ENCODE measurements at regions not wholly inside any gene's neighbourhood (a gene's known extent, or its start where the extent isn't known, plus 50 kb on each side); places are given as distances from the start of the nearest gene placed in this dataset.

GRCh38 chr18:26794230-26795101 lies 71.0 kb downstream of the AQP4 start:
- no peak for DNase-seq (ENCODE audit: low spot score)
- Mint-ChIP-seq H3K9me3 (peaks cover 8% of the 10 kb centered on the region), H3K4me3 (no peak overlapping the region), H3K27me3 (ENCODE audit: low read depth) (no peaks in the 10 kb centered on the region), H3K4me1 (ENCODE audit: low read depth) (no peaks in the 10 kb centered on the region), H3K27ac (no peak overlapping the region), H3K36me3 (ENCODE audit: low read depth) (no peaks in the 10 kb centered on the region)

GRCh38 chr18:26792661-26793060 lies 72.8 kb downstream of the AQP4 start:
- no peak overlapping the region for H3K27ac Mint-ChIP-seq
- H3K36me3 Mint-ChIP-seq (ENCODE audit: low read depth) = no peaks in the 10 kb centered on the region
- no peak for DNase-seq (ENCODE audit: low spot score)
- H3K27me3 Mint-ChIP-seq (ENCODE audit: low read depth) = no peaks in the 10 kb centered on the region
- H3K9me3 Mint-ChIP-seq = no peaks in the 10 kb centered on the region
- no peak overlapping the region for H3K4me3 Mint-ChIP-seq
- H3K4me1 Mint-ChIP-seq (ENCODE audit: low read depth) = no peaks in the 10 kb centered on the region

GRCh38 chr18:26791676-26792075 lies 73.8 kb downstream of the AQP4 start:
- no peak overlapping the region for H3K4me3 Mint-ChIP-seq
- no peaks in the 10 kb centered on the region for H3K4me1 Mint-ChIP-seq (ENCODE audit: low read depth)
- no peaks in the 10 kb centered on the region for H3K36me3 Mint-ChIP-seq (ENCODE audit: low read depth)
- H3K9me3 Mint-ChIP-seq = no peaks in the 10 kb centered on the region
- no peak for DNase-seq (ENCODE audit: low spot score)
- no peak overlapping the region for H3K27ac Mint-ChIP-seq
- no peaks in the 10 kb centered on the region for H3K27me3 Mint-ChIP-seq (ENCODE audit: low read depth)

GRCh38 chr18:26784599-26784998 lies 80.9 kb downstream of the AQP4 start:
- no peaks in the 10 kb centered on the region for H3K4me1 Mint-ChIP-seq (ENCODE audit: low read depth)
- no peak overlapping the region for H3K27ac Mint-ChIP-seq
- peaks cover 17% of the 10 kb centered on the region for H3K27me3 Mint-ChIP-seq (ENCODE audit: low read depth)
- DNase-seq (ENCODE audit: low spot score) = no peak
- H3K4me3 Mint-ChIP-seq = no peak overlapping the region
- no peaks in the 10 kb centered on the region for H3K36me3 Mint-ChIP-seq (ENCODE audit: low read depth)
- no peaks in the 10 kb centered on the region for H3K9me3 Mint-ChIP-seq

- no peaks in the 10 kb centered on the region for H3K9me3 Mint-ChIP-seq
- no peaks in the 10 kb centered on the region for H3K36me3 Mint-ChIP-seq (ENCODE audit: low read depth)
- H3K4me3 Mint-ChIP-seq = no peak overlapping the region
- no peak for DNase-seq (ENCODE audit: low spot score)
- H3K4me1 Mint-ChIP-seq (ENCODE audit: low read depth) = no peaks in the 10 kb centered on the region
- H3K27me3 Mint-ChIP-seq (ENCODE audit: low read depth) = peaks cover 17% of the 10 kb centered on the region
- no peak overlapping the region for H3K27ac Mint-ChIP-seq
Measured at GRCh38 chr18:26783170-26783569, 82.3 kb downstream of the AQP4 start.

- Mint-ChIP-seq H3K9me3 (no peaks in the 10 kb centered on the region), H3K27me3 (ENCODE audit: low read depth) (peaks cover 17% of the 10 kb centered on the region), H3K4me1 (ENCODE audit: low read depth) (no peaks in the 10 kb centered on the region), H3K4me3 (no peak overlapping the region), H3K36me3 (ENCODE audit: low read depth) (no peaks in the 10 kb centered on the region), H3K27ac (no peak overlapping the region)
- no peak for DNase-seq (ENCODE audit: low spot score)
Measured at GRCh38 chr18:26780520-26781325, 84.8 kb downstream of the AQP4 start.

- Mint-ChIP-seq H3K36me3 (ENCODE audit: low read depth) (no peaks in the 10 kb centered on the region), H3K9me3 (no peaks in the 10 kb centered on the region), H3K27me3 (ENCODE audit: low read depth) (peaks cover 17% of the 10 kb centered on the region), H3K4me1 (ENCODE audit: low read depth) (no peaks in the 10 kb centered on the region), H3K4me3 (no peak overlapping the region), H3K27ac (no peak overlapping the region)
- no peak for DNase-seq (ENCODE audit: low spot score)
Measured at GRCh38 chr18:26778054-26778393, 87.5 kb downstream of the AQP4 start.

GRCh38 chr18:26777351-26778053 lies 88.0 kb downstream of the AQP4 start:
- no peak for DNase-seq (ENCODE audit: low spot score)
- Mint-ChIP-seq H3K4me3 (no peak overlapping the region), H3K9me3 (no peaks in the 10 kb centered on the region), H3K27ac (no peak overlapping the region), H3K4me1 (ENCODE audit: low read depth) (no peaks in the 10 kb centered on the region), H3K27me3 (ENCODE audit: low read depth) (peaks cover 17% of the 10 kb centered on the region), H3K36me3 (ENCODE audit: low read depth) (no peaks in the 10 kb centered on the region)

GRCh38 chr18:26772691-26773090 lies 92.8 kb downstream of the AQP4 start:
- Mint-ChIP-seq H3K4me3 (no peak overlapping the region), H3K9me3 (no peaks in the 10 kb centered on the region), H3K27me3 (ENCODE audit: low read depth) (peaks cover 12% of the 10 kb centered on the region), H3K27ac (no peak overlapping the region), H3K36me3 (ENCODE audit: low read depth) (no peaks in the 10 kb centered on the region), H3K4me1 (ENCODE audit: low read depth) (no peaks in the 10 kb centered on the region)
- DNase-seq (ENCODE audit: low spot score) = no peak

- peaks cover 2% of the 10 kb centered on the region for H3K9me3 Mint-ChIP-seq
- no peaks in the 10 kb centered on the region for H3K4me1 Mint-ChIP-seq (ENCODE audit: low read depth)
- no peaks in the 10 kb centered on the region for H3K36me3 Mint-ChIP-seq (ENCODE audit: low read depth)
- H3K4me3 Mint-ChIP-seq = no peak overlapping the region
- no peak overlapping the region for H3K27ac Mint-ChIP-seq
- DNase-seq (ENCODE audit: low spot score) = no peak
- peaks cover 12% of the 10 kb centered on the region for H3K27me3 Mint-ChIP-seq (ENCODE audit: low read depth)
Measured at GRCh38 chr18:26771524-26771923, 94.0 kb downstream of the AQP4 start.

GRCh38 chr18:26768385-26768784 lies 97.1 kb downstream of the AQP4 start:
- Mint-ChIP-seq H3K4me3 (no peak overlapping the region), H3K4me1 (ENCODE audit: low read depth) (no peaks in the 10 kb centered on the region), H3K9me3 (peaks cover 2% of the 10 kb centered on the region), H3K27me3 (ENCODE audit: low read depth) (peaks cover 14% of the 10 kb centered on the region), H3K27ac (no peak overlapping the region), H3K36me3 (ENCODE audit: low read depth) (no peaks in the 10 kb centered on the region)
- DNase-seq (ENCODE audit: low spot score) = no peak

GRCh38 chr18:26765498-26765897 lies 100.0 kb downstream of the AQP4 start:
- Mint-ChIP-seq H3K27me3 (ENCODE audit: low read depth) (peaks cover 12% of the 10 kb centered on the region), H3K9me3 (peaks cover 8% of the 10 kb centered on the region), H3K4me3 (no peak overlapping the region), H3K27ac (no peak overlapping the region), H3K4me1 (ENCODE audit: low read depth) (no peaks in the 10 kb centered on the region), H3K36me3 (ENCODE audit: low read depth) (no peaks in the 10 kb centered on the region)
- DNase-seq (ENCODE audit: low spot score) = no peak

- Mint-ChIP-seq H3K4me3 (no peak overlapping the region), H3K9me3 (peaks cover 8% of the 10 kb centered on the region), H3K27me3 (ENCODE audit: low read depth) (peaks cover 9% of the 10 kb centered on the region), H3K36me3 (ENCODE audit: low read depth) (no peaks in the 10 kb centered on the region), H3K4me1 (ENCODE audit: low read depth) (no peaks in the 10 kb centered on the region), H3K27ac (no peak overlapping the region)
- no peak for DNase-seq (ENCODE audit: low spot score)
Measured at GRCh38 chr18:26764586-26764985, 100.9 kb downstream of the AQP4 start.

- Mint-ChIP-seq H3K9me3 (peaks cover 8% of the 10 kb centered on the region), H3K27ac (no peak overlapping the region), H3K4me3 (no peak overlapping the region)
Measured at GRCh38 chr18:26764177-26764576, 101.3 kb downstream of the AQP4 start.

More at GRCh38 chr18:26764177-26764576, 101.3 kb downstream of the AQP4 start:
- H3K36me3 Mint-ChIP-seq (ENCODE audit: low read depth) = no peaks in the 10 kb centered on the region
- DNase-seq (ENCODE audit: low spot score) = no peak
- peaks cover 9% of the 10 kb centered on the region for H3K27me3 Mint-ChIP-seq (ENCODE audit: low read depth)
- H3K4me1 Mint-ChIP-seq (ENCODE audit: low read depth) = no peaks in the 10 kb centered on the region
